HG02571 (cell line): ENCODE measurements at regions not wholly inside any gene's neighbourhood (a gene's known extent, or its start where the extent isn't known, plus 50 kb on each side); places are given as distances from the start of the nearest gene placed in this dataset.
A peak's percentile ranks its signal among the peaks of the same experiment; 100 is the strongest.

ENCODE experiments used
- ATAC-seq: cut with Tn5 transposase; IDR thresholded peaks from one replicate; pipeline ENCODE4 v1.9.1; 2021; ENCODE audit warnings: mild to moderate bottlenecking, moderate library complexity; ENCODE audit not compliant: unreplicated experiment

DNA sequence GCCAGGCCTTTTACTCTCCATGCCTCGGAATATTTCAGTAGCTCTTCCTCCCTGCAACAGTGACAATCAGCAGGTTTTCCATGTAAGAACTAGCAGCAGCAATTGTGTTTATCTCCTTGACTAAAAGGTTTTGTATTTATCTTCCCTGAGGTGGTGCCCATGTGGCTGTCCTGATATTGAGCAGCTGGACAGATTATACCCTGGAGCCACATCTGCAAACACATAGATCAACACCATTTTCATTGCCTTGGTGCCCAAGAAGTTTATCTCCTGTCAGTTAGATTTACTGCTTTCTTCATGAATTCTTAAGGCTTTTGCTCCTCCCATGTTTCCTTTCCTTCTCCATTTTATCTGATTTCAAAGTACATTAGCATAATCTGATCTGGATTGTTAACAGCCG lies 378.4 kb downstream of the SPATA31D1 start:
- no peak for ATAC-seq

DNA sequence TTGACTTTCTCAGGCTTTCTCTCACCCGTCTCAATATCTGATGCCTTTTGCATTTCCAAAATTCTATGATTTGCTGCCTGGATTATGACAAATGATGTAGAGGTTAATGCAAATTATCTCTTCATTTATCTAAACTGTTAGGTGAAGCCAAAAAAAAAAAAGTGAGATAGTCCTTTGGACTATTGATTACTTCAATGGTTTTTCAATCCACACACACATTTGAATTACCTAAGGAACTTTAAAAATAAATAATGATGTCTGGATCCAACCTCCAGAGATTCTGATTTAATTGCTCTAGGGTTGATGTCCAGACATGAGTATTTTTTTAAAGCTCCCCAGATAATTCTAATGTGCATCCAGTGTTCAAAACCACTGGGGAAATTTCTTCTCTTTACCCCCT lies 379.4 kb downstream of the SPATA31D1 start:
- no peak for ATAC-seq

DNA sequence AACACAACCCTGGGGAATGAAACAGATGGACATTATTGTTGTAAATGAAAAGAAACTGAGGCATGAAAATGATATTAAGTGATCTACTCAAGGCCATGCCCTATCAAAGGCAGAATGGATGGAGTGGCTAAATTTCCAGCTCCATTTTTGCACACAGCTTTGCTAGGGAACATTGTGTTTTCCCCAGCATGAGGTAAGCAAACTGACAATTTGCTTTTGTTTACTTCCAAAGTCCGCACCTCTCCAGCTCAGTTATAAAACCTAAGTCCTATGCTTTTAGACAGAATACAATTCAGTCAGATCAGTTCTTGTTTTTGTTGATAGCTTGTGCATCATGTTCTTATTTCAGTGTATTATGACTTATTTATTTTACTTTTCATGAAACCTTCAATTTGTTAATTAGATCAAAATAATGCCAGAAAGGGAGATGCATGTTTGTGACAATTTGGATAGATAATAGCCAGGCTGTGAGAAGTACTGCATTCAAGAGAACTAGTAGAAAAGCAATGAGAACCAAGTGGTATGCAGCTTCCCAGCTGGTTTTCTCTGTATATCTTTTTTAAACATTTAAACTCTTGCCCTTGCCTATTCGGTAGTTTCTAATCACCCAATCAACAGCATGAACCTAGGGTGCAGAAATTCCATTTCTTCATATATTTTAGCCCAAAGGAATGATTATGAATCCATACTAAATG lies 380.8 kb downstream of the SPATA31D1 start:
- ATAC-seq = no peak

DNA sequence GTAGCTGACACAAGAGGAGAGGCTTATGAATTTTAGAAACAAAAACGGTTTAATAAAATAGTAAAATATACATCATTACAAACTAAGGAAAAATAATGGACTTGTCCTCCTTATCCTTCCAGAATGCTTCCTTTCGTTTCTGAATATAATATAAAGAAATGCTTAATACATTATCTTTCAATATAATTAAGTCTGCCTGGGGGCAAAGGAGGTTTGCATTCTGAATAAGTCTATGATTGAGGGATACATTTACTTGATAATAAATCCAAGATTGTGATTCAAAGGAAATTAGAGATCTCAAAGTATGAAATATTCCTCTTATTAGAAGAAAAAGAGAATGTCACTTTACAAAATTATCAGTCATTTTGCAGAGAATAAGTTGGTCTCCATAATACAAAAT lies 386.5 kb downstream of the SPATA31D1 start:
- no peak for ATAC-seq

DNA sequence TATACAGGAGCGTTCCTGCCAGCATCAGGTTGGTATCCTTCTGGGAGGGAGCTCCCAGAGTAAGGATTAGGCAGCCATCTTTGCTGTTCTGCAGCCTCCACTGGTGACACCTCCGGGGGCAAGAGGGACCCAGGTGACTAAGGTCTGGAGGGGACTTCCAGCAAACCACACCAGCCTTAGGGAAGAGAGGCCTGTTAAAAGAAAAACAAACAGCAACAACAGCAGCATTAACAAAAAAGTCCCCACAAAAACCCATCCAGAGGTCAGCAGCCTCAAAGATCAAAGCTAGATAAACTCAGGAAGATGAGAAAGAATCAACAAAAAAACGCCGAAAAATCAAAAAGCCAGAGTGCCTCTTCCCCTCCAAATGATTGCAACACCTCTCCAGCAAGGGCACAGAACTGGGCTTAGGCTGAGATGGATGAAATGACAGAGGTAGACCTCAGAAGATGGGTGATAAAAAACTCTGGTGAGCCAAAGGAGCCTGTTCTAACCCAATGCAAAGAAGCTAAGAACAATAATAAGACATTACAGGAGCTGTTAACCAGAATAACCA lies 388.2 kb downstream of the SPATA31D1 start:
- no peak for ATAC-seq

DNA sequence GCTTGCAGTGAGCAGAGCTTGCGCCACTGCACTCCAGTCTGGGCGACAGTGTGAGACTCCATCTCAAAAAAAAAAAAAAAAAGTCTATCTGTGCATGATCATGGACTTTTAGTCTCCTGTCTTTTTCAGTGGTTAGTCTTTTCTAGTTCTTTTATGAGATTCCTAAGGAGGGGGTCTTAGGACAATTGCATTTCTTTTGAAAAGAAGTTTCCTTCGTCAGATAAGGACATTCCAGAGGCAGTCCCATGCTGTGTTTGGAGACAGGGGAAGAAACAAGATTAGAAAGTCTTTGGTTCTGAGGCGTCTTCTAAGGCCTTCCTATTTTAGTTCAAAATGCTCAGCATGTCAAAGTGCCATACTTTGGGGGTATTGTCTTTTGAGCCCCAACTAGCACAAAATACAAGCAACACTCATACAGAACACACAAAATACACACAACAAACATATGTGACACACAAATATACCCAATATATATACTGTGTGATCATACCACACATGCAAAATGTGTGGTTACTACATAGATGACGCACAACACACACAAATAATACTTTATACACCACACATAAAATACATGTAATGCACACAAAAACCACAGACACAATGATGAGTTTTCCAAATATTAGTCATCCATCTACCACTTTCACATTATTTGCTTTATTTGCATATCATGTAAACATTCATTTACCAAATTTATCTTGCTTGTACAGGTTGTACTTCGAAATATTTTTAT lies 394.5 kb downstream of the SPATA31D1 start:
- no peak for ATAC-seq

DNA sequence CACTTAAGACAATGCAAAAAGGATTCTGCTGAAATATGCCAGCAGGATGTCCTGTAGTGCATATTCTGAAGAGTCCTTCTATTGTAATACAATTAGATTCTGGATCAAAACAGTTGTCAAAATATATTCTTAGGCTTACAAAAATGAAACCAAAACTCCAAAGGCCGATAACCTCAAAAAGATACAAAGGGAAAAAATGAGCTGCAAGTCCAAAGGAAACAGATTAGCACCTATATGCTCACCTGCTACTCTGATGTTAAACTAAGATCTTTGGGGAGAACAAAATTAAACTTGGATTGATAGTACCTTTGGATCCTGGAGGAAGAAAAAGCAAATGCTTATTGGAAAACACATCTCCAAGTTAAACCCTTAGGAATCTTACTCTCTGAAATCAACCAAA lies 397.1 kb downstream of the SPATA31D1 start:
- ATAC-seq = no peak

DNA sequence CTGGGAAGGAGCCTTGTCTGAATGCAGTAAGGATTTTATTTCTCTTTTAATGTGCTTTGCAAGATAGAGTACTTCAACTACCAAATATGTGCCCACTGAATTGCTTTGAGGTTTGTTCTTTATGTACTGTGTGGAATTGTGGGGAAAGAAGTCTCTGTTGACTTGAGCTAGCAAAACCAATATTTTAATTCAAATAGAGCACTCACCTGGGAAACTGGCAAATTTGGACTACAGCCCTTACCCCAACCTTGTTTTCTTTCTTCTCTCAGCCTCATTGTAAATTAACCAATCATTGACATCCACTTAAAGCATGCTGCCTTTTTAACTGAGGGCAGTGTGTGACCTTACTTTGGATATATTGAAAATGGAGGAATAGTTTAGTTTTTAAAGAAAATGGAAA lies 409.0 kb downstream of the SPATA31D1 start:
- no peak for ATAC-seq

DNA sequence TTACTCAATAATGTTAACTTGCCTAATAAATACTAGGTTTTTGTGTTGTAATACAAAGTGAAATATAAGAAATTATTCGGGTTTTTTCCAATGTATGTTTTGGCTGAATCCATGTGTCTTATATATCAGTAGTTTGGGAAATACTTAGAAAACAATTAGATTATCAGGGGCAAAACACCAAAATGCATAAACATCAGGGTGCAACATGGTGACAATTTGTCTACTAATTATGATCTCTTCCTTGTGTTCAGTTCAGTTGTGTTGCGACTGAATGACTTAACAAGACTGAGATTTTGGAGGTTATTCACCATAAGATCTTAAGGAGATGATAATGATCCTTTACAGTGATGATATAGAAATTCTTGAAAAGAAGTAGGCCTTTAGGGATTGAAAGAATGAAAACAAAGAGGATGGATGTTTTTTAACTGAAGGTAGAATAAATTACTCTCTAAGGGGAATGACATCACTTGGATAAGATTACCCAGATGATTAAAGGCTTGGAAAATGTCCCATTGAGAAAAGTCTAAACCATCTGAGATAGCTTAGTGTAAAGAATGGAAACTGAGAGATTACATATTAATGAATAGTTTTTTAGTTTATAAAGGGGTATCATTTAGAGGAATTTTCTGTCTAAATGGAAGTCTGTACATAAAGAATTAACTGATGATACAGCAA lies 415.8 kb downstream of the SPATA31D1 start:
- ATAC-seq = no peak

DNA sequence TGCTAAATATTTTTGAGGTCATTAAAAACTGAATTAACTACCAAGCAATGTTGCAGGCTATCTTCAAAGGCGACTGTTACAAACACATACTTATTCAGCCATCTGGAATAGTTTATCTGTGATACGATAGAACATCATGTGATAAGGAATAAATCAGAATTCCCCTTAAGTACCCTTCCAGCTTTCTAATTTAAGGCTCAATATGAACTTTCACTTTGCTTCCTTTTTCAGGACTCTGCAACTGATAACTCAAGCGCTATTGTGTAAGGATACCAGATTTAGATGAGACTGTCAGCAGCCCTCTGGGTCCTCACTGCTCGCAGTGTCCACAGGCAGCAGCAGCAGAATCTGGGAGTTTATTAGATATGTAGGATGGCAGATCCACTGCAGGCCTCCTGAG lies 416.3 kb downstream of the SPATA31D1 start:
- no peak for ATAC-seq

DNA sequence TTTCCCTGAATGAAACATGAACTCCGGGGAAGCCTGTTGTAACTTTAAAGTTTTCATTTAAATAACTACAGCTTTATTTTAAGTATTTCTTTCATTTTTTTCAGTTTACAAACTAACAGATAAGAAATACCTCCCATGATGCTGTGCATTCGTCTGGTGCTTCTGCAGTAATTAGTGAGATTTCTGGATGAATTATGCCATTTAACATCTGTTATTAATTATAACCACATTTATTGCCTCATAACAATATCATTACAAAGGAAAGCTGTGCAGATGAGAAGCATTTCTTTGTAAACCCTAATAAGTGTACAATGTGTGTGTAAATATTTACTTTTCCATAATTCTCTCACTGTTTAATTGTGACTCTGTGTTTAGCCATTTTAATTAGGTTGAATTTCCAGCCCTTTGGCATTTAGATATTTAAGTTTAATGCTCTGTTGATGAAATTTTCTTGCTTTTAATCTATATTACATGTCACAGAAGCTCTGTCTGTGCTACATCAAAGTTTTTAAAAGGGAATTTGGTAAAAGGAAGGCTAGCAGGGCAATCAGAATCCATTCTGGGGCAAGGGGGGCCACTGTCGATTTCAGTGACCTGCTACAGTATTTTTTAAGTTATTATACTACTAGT lies 418.0 kb downstream of the SPATA31D1 start:
- ATAC-seq = no peak

DNA sequence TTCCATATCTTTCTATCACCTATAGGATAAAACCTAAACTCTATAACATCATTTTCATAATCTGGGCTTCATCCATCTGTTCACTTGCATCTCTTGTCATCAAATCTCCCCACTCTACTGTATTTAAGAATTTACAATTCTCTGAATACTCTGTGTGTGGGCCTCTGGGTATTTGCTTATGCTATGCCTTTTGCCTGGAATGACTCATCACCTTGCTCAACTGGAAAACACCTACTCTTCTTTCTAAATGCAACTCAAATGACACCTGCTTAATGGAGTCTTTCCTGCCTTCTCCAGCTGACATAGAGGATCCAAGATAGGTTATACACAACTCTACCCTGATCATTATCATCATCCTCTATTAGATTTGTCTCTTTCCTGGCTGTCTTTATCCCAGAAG lies 421.7 kb downstream of the SPATA31D1 start:
- ATAC-seq = peak; percentile 94

DNA sequence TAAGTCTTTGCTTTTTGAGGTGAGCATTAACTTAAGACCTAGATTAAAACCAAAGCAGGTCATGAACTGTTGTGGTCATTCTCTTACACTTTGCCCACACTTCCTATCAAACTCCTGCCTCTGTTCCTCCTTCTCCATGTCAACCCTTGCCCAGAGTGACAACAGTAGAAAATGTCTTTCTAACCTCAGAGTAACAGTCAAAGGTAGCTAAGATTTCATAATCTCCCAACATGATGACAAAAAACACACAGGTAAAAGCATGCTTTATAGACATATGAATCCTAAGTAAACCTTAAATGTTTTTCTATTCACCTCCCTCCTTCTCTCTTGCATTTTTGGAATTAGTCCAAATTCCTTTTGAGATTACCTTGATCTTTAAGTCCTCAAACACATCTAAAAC lies 422.3 kb downstream of the SPATA31D1 start:
- no peak for ATAC-seq

DNA sequence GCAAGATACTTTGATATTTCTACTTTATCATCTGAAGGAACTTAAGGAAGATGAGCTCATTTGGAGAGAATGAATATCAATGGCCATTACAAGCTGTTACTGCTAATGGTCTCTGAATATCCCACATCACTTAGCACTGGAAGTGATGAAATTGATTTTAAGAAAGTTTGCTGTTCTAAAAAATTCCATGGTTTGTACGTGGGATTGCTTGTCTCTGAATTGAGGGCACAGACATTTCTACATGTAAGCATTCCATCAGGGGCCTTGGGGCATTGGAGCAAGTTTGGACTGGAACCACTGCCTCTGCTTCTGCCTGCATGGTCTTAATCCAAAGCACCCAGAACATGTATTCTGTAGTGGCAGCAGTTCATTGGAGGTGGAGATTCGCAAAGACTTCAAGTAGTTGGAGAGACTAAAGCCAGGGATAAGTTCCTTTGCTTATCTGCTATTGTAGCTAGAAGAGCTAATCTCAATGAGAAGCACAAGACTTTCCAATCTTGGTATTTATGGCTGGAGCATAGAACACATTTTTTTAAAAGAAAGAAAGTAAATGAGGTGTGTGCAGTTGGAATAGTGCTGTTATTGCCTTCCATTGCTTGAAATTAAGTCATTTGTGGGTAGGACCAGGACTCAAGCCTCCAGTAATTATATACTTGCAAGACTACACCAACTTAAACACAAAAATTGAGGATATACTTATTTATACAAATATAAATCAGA lies 424.2 kb downstream of the SPATA31D1 start:
- ATAC-seq = no peak

DNA sequence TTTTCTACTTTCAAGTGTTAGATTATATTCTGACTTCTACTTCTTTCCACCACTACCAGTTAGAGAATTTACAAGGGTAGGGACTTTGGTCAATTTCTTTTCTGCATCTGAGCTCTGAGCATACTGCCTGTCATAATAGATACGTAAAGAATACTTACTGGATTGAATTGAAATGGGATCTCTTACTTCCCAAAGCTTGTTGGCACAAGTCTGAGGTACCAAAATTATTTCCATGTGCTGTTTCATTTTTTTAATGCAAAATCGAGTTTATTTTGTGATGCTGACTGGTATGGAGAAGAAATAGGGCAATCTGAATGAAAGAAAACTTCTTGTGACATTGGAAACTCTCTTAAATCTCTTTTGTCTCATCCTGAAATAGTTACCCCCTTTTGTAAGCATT lies 428.9 kb downstream of the SPATA31D1 start:
- ATAC-seq = no peak

DNA sequence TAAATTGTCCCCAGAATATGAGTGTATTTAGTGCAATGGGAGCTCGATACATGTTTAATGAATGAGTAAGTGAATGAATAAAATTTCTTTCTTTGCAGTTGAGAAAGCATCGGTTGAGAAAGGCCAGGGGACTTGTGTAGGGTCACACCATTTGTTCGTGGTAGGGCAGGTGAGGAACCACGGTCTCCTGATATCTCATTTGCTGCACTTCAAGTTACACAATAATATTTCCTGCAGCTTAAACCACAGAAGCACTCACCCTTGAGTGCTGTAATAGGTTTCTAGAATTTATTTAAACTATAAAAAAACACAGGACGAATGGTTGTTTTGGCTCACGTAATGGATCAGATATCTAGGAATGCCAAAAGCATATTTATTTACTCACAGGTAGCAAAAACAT lies 429.8 kb downstream of the SPATA31D1 start:
- no peak for ATAC-seq

DNA sequence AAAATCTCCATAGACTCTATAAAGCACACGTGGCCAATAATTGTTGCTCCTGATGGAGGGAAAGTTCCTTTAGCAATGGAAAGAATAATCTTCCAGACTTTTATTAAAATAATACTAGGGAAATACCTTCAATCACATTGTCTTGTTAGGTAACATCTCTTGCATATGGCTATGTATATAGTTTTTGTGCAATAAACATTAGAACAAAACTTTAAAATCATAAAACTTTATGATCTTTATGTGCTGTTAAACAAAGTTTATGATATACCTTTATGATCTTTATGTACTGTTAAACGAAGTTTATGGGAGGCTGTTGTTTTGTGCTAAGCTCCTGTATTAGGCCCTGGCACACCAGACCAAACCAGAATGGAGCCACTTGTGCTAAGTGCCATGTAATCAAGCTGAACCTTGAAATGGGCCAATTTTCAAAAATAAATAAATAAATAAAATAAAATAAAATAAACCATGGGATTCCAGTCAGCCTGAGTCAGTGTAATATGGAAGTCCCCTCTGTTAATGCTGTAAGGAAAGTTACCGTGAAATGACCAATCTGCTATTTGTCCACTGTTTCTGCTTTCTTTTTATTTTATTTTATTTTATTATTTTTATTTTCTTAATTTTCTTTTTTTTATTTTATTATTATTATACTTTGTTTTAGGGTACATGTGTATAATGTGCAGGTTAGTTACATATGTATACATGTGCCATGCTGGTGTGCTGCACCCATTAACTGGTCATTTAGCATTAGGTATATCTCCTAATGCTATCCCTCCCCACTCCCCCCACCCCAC lies 431.3 kb downstream of the SPATA31D1 start:
- no peak for ATAC-seq

DNA sequence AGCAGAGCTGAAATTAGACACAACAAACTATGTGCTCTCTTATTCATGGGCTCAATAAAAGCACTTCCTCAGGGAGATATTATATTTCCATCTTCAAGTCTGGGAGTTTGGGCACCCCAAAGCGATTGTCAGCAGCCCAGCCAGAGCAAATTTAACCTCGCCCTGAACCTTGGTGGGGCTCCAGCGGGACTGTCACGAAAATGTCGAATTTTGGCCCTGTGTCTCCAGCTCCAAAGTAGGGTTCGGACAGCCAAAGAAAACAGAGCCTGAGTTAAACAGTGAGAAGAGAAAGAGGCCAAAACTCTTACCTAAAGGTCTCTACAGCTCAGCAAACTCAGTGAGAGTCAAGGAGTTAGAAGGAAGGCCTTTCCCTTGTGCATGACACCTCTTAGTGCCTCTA lies 432.9 kb downstream of the SPATA31D1 start:
- no peak for ATAC-seq

DNA sequence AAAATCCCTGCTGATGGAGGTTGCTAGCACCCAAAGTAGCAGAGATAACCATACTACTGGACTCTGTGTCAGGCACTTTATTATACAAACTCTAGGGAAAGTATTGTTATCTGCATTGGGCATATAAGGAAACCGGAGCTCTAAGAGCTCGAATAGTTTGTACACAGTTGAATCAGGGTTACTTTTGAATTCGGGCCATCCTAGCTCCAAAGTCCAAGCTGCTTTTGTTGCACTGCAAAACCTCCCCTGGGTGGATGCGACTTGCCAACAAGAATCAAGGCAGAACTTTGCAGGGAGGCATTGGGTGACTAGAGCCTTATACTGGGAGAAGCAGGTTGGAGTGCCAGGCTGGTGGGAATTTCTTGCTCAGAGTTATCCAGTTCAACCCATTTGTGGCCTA lies 435.1 kb downstream of the SPATA31D1 start:
- ATAC-seq = no peak

DNA sequence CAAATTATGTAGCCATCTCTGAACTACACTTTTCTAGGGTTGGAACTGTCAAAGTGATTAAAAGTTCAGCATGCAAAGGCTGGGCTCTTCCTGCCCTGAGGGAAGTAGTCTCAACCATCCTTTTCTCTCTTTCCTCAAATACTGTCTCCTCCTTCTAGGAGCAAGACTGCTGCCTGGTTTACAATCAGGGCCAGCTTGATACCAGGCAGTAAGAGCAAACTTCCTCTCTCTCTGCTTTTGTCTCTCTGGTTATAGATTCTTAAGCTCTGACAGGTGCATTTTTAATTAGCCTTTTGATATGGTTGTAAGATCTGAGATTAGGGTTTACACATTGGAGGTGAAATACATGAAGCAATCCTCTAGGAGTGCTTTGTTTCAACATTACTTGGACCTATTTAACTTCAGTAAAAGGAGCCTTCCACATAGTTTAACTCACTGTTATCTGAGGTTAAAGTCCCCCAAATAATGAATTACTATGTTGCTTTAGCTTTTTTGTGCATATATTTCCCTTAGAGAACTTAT lies 436.1 kb downstream of the SPATA31D1 start:
- ATAC-seq = no peak
